CD14-positive monocyte (primary cell): ENCODE measurements at regions not wholly inside any gene's neighbourhood (a gene's known extent, or its start where the extent isn't known, plus 50 kb on each side); places are given as distances from the start of the nearest gene placed in this dataset.

Source experiments
- DNase-seq, 3 donors: peaks; one replicate each; pipeline ENCODE4 v3.0.0-alpha.2; 2011 to 2022
- H2AFZ ChIP-seq: 2 replicates; pipeline ENCODE4 v1.6.0; 2012; ENCODE audit warnings: mild to moderate bottlenecking, low read depth, low read length, inconsistent platforms; ENCODE audit not compliant: insufficient read depth, poor library complexity, severe bottlenecking
- H3K27ac ChIP-seq, 2 donors: 1 replicate in 1 of 2; 2 replicates in 1 of 2; pipeline ENCODE4 v1.5.1; 2012 to 2013; ENCODE audit warnings: low read length in 2 of 2, control low read depth in 1 of 2, inconsistent platforms in 1 of 2, low read depth in 1 of 2, mild to moderate bottlenecking in 1 of 2
- H3K27me3 ChIP-seq, 2 donors: one replicate each; pipeline versions ENCODE4 v1.6.0 to v1.6.1; 2011 to 2013; ENCODE audit warnings: low read length in 2 of 2; ENCODE audit not compliant: control insufficient read depth in 2 of 2, insufficient read depth in 2 of 2
- H3K36me3 ChIP-seq, 2 donors: replicated peaks in 1 of 2; 1 replicate in 1 of 2; 2 replicates in 1 of 2; pipeline versions ENCODE4 v1.5.1 to v1.6.1; 2012 to 2013; ENCODE audit warnings: low read length in 2 of 2, control low read depth in 1 of 2, inconsistent platforms in 1 of 2, mild to moderate bottlenecking in 1 of 2; ENCODE audit not compliant: insufficient read depth in 2 of 2, control insufficient read depth in 1 of 2
- H3K4me1 ChIP-seq, 2 donors: 1 replicate in 1 of 2; 2 replicates in 1 of 2; pipeline versions ENCODE4 v1.5.1 to v1.6.1; 2012 to 2013; ENCODE audit warnings: low read length in 2 of 2, control low read depth in 1 of 2, inconsistent platforms in 1 of 2, mild to moderate bottlenecking in 1 of 2, moderate library complexity in 1 of 2; ENCODE audit not compliant: insufficient read depth in 2 of 2, control insufficient read depth in 1 of 2
- H3K4me2 ChIP-seq: replicated peaks from 2 replicates; pipeline ENCODE3; 2012; ENCODE audit warnings: low read length, moderate library complexity, mild to moderate bottlenecking; ENCODE audit not compliant: poor library complexity, severe bottlenecking; ENCODE audit errors: extremely low read depth
- H3K4me3 ChIP-seq, 3 experiments: fragments of 200-600 bp in 1 of 3; sonication (generic) in 1 of 3; replicated peaks in 1 of 3; 1 replicate in 2 of 3; 2 replicates in 1 of 3; pipeline ENCODE4 v1.5.1; 2011 to 2013; ENCODE audit warnings: low read length in 3 of 3, mild to moderate bottlenecking in 3 of 3, control low read depth in 2 of 3, low read depth in 2 of 3, inconsistent platforms in 1 of 3, moderate library complexity in 1 of 3
- H3K79me2 ChIP-seq: 2 replicates; pipeline ENCODE4 v1.6.0; 2012; ENCODE audit warnings: mild to moderate bottlenecking, control low read depth, inconsistent platforms, low read length, moderate library complexity; ENCODE audit not compliant: insufficient read depth
- H3K9ac ChIP-seq: 2 replicates; pipeline ENCODE4 v1.6.0; 2017; ENCODE audit warnings: low read length, mild to moderate bottlenecking; ENCODE audit not compliant: insufficient read depth, poor library complexity, severe bottlenecking
- H3K9me3 ChIP-seq, 2 donors: replicated peaks in 1 of 2; 1 replicate in 1 of 2; 2 replicates in 1 of 2; pipeline versions ENCODE4 v1.5.1 to v1.6.1; 2012 to 2013; ENCODE audit warnings: low read length in 2 of 2, control low read depth in 1 of 2; ENCODE audit not compliant: control insufficient read depth in 1 of 2, insufficient read depth in 1 of 2
- H4K20me1 ChIP-seq: 2 replicates; pipeline ENCODE4 v1.6.0; 2012; ENCODE audit warnings: mild to moderate bottlenecking, low read length, control low read depth, moderate library complexity; ENCODE audit not compliant: insufficient read depth
- H3K27ac Mint-ChIP-seq, 7 donors: one replicate each; pipeline ENCODE4 v1.8.0; 2020; ENCODE audit warnings: mild to moderate bottlenecking in 7 of 7, mixed read lengths in 7 of 7, moderate library complexity in 6 of 7, inconsistent platforms in 2 of 7
- H3K27me3 Mint-ChIP-seq, 3 donors: one replicate each; pipeline ENCODE4 v1.8.0; 2021 to 2022; ENCODE audit warnings: low read depth in 3 of 3, mild to moderate bottlenecking in 3 of 3, mixed read lengths in 3 of 3, moderate library complexity in 3 of 3, inconsistent platforms in 1 of 3
- H3K36me3 Mint-ChIP-seq, 2 donors: one replicate each; pipeline ENCODE4 v1.8.0; 2020; ENCODE audit warnings: mixed read lengths in 2 of 2, inconsistent platforms in 1 of 2, mild to moderate bottlenecking in 1 of 2
- H3K4me1 Mint-ChIP-seq: one replicate; pipeline ENCODE4 v1.8.0; 2020; ENCODE audit warnings: mild to moderate bottlenecking, mixed read lengths
- H3K4me3 Mint-ChIP-seq, 2 donors: one replicate each; pipeline ENCODE4 v1.8.0; 2020; ENCODE audit warnings: mild to moderate bottlenecking in 2 of 2, mixed read lengths in 2 of 2, moderate library complexity in 1 of 2
- H3K9me3 Mint-ChIP-seq, 7 donors: one replicate each; pipeline ENCODE4 v1.8.0; 2020 to 2022; ENCODE audit warnings: mixed read lengths in 7 of 7, mild to moderate bottlenecking in 6 of 7, moderate library complexity in 6 of 7, inconsistent platforms in 2 of 7
- WGBS: methylation state at CpG from one replicate; pipeline ENCODE4 v1.1.5; 2013; ENCODE audit warnings: missing lambda C conversion rate; ENCODE audit not compliant: insufficient coverage; 5-methylcytosine and 5-hydroxymethylcytosine counted together
- intact Hi-C, 2 donors: fragments of 100-400 bp; cut with micrococcal nuclease; formaldehyde crosslinking; loops; one replicate each; pipeline versions ENCODE4 v1.15.0 to v1.15.1; 2023
- TF ChIP-seq, protein P1 (sequence below): fragments of 200-600 bp; IDR thresholded peaks from one replicate; pipeline ENCODE4 v1.8.0; 2022; ENCODE audit warnings: antibody characterized with exemption, mild to moderate bottlenecking

DNA sequence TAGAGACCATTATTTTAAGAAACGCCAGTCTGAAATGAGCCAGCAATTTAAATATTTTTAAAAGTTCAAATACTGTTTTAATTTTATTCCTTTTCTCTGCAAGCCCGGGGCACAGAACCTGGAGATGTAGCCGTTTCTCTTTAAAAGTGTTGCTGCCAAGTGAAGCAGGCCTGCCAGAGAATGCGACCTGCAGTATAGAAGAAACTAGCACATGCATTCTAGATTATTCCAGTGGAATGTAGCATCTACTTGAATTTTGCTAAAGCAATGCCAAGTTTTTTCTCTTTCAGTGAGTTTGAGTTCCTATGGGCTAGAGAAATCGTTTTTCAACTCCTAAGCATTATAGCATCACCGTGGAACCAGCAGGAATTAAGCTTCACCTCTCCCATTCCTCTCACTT lies 101.3 kb downstream of the QRSL1 start:
- H3K4me3 ChIP-seq: no peak overlapping the region
- no peak overlapping the region for H2AFZ ChIP-seq
- no peaks in the 10 kb centered on the region for H3K4me1 Mint-ChIP-seq
- intact Hi-C loops: no loop called here
- H3K9me3 ChIP-seq: no peaks in the 10 kb centered on the region
- H3K9ac ChIP-seq: no peak overlapping the region
- H3K4me3 Mint-ChIP-seq: no peak overlapping the region
- H3K36me3 Mint-ChIP-seq: no peaks in the 10 kb centered on the region
- no peak overlapping the region for H3K27ac ChIP-seq
- H3K27ac Mint-ChIP-seq: no peak overlapping the region
- TF ChIP-seq, protein P1, sequence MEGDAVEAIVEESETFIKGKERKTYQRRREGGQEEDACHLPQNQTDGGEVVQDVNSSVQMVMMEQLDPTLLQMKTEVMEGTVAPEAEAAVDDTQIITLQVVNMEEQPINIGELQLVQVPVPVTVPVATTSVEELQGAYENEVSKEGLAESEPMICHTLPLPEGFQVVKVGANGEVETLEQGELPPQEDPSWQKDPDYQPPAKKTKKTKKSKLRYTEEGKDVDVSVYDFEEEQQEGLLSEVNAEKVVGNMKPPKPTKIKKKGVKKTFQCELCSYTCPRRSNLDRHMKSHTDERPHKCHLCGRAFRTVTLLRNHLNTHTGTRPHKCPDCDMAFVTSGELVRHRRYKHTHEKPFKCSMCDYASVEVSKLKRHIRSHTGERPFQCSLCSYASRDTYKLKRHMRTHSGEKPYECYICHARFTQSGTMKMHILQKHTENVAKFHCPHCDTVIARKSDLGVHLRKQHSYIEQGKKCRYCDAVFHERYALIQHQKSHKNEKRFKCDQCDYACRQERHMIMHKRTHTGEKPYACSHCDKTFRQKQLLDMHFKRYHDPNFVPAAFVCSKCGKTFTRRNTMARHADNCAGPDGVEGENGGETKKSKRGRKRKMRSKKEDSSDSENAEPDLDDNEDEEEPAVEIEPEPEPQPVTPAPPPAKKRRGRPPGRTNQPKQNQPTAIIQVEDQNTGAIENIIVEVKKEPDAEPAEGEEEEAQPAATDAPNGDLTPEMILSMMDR: no peak
- WGBS: 100% methylated on average over 4 of the region's 6 CpGs
- no peaks in the 10 kb centered on the region for H3K79me2 ChIP-seq
- no peaks in the 10 kb centered on the region for H3K27me3 ChIP-seq
- no peaks in the 10 kb centered on the region for H4K20me1 ChIP-seq
- H3K9me3 Mint-ChIP-seq: peaks cover 0 to 6% (median 4%) of the 10 kb centered on the region in 7 donors
- no peak for DNase-seq
- no peaks in the 10 kb centered on the region for H3K4me1 ChIP-seq
- no peak overlapping the region for H3K4me2 ChIP-seq
- H3K36me3 ChIP-seq: no peaks in the 10 kb centered on the region
- H3K27me3 Mint-ChIP-seq: peaks cover 6 to 8% (median 8%) of the 10 kb centered on the region in 3 donors

DNA sequence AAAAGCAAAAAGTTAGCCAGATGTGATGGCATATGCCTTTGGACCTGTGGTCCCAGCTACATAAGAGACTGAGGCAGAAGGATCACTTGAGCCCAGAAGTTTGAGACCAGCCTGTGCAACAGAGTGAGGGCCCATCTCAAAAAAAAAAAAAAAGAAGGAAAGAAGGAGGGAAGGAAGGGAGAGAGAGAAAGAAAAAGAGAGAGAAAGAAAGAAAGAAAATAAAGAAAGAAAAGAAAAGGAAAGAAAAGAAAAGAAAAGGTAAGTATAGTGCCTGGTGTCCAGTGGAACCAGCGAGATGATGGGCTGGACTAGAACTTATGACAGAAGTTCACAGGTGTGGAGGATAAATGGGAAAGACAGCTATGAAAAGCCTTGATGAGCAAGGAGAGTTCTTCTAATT lies 100.9 kb downstream of the QRSL1 start:
- no peak for DNase-seq
- 55% methylated on average over 1 of the region's 1 CpG for WGBS
- intact Hi-C loops: no loop called here
- peaks cover 6 to 8% (median 8%) of the 10 kb centered on the region in 3 donors for H3K27me3 Mint-ChIP-seq
- H3K36me3 Mint-ChIP-seq: no peaks in the 10 kb centered on the region
- no peak overlapping the region for H3K4me3 ChIP-seq
- no peak overlapping the region for H3K4me3 Mint-ChIP-seq
- H3K79me2 ChIP-seq: no peaks in the 10 kb centered on the region
- H3K9me3 ChIP-seq: no peaks in the 10 kb centered on the region
- TF ChIP-seq, protein P1: no peak
- H3K9ac ChIP-seq: no peak overlapping the region
- H3K27ac Mint-ChIP-seq: peak overlapping the region in 2 of 7 donors; percentile 46 to 66
- no peaks in the 10 kb centered on the region for H3K4me1 ChIP-seq
- no peaks in the 10 kb centered on the region for H3K4me1 Mint-ChIP-seq
- H3K27ac ChIP-seq: no peak overlapping the region
- H3K36me3 ChIP-seq: no peaks in the 10 kb centered on the region
- no peak overlapping the region for H3K4me2 ChIP-seq
- H3K27me3 ChIP-seq: no peaks in the 10 kb centered on the region
- H3K9me3 Mint-ChIP-seq: peaks cover 0 to 4% (median 2%) of the 10 kb centered on the region in 7 donors
- no peak overlapping the region for H2AFZ ChIP-seq
- H4K20me1 ChIP-seq: no peaks in the 10 kb centered on the region
